Lower lobe of right lung (tissue), 2 donors: ENCODE measurements at regions not wholly inside any gene's neighbourhood (a gene's known extent, or its start where the extent isn't known, plus 50 kb on each side); places are given as distances from the start of the nearest gene placed in this dataset.

Experiments
- ATAC-seq, 2 donors: fragments of 200-7000 bp; cut with Tn5 transposase; one replicate each; pipeline ENCODE4 v1.9.1; 2020 to 2022; ENCODE audit warnings: mild to moderate bottlenecking in 2 of 2, moderate library complexity in 2 of 2
- DNase-seq: peaks from one replicate; pipeline ENCODE4 v3.0.0-alpha.2; 2020
- H3K27ac ChIP-seq: fragments of 200-600 bp; one replicate; pipeline ENCODE4 v1.8.0; 2022
- H3K27me3 ChIP-seq: fragments of 200-600 bp; one replicate; pipeline ENCODE4 v1.8.0; 2022; ENCODE audit warnings: low read depth
- H3K36me3 ChIP-seq: fragments of 200-600 bp; one replicate; pipeline ENCODE4 v1.8.0; 2022; ENCODE audit warnings: mild to moderate bottlenecking
- H3K4me1 ChIP-seq: fragments of 200-600 bp; one replicate; pipeline ENCODE4 v1.8.0; 2022
- H3K4me3 ChIP-seq: fragments of 200-600 bp; one replicate; pipeline ENCODE4 v1.8.0; 2022; ENCODE audit warnings: mild to moderate bottlenecking
- H3K9me3 ChIP-seq: fragments of 200-600 bp; one replicate; pipeline ENCODE4 v1.8.0; 2022
- CTCF ChIP-seq: fragments of 200-600 bp; IDR thresholded peaks from one replicate; pipeline ENCODE4 v1.8.0; 2022; ENCODE audit warnings: antibody characterized with exemption, mild to moderate bottlenecking
- intact Hi-C: fragments of 100-400 bp; cut with DNase I; formaldehyde crosslinking; loops from one replicate; pipeline ENCODE4 v1.11.0; 2022
- donor health status: DM: no; HTN: yes; CAD: no; lungs with severe emphysema.

- TF ChIP-seq CTCF, result no peak
Measured at GRCh38 chr9:91161465-91162300, 200.0 kb downstream of the AUH start.

GRCh38 chr9:91162311-91162710 is 199.4 kb downstream of the AUH start:
- no peaks in the 10 kb centered on the region for H3K9me3 ChIP-seq
- no peak for TF ChIP-seq CTCF
- peak overlapping the region; percentile 17 for H3K4me3 ChIP-seq

More at GRCh38 chr9:91161465-91162300, 200.0 kb downstream of the AUH start:
- DNase-seq, result no peak
- Histone ChIP-seq H3K4me3 (no peak overlapping the region), H3K4me1 (peaks cover 57% of the 10 kb centered on the region), H3K36me3 (no peaks in the 10 kb centered on the region), H3K9me3 (no peaks in the 10 kb centered on the region), H3K27me3 (no peaks in the 10 kb centered on the region), H3K27ac (no peak overlapping the region)
- intact Hi-C loops, result no loop called here
- ATAC-seq, result no peak

GRCh38 chr9:91162784-91163443 is 198.8 kb downstream of the AUH start:
- Histone ChIP-seq H3K4me3 (peak overlapping the region; percentile 17), H3K27me3 (no peaks in the 10 kb centered on the region), H3K27ac (peak overlapping the region; percentile 58), H3K36me3 (no peaks in the 10 kb centered on the region), H3K9me3 (no peaks in the 10 kb centered on the region), H3K4me1 (peaks cover 53% of the 10 kb centered on the region)
- peak; percentile 84 for DNase-seq
- ATAC-seq, result peak; percentile 37 to 57
- intact Hi-C loops, result no loop called here
- no peak for TF ChIP-seq CTCF

More at GRCh38 chr9:91162311-91162710, 199.4 kb downstream of the AUH start:
- intact Hi-C loops, result no loop called here
- Histone ChIP-seq H3K4me1 (peaks cover 53% of the 10 kb centered on the region), H3K27ac (peak overlapping the region; percentile 58), H3K36me3 (no peaks in the 10 kb centered on the region), H3K27me3 (no peaks in the 10 kb centered on the region)
- no peak for ATAC-seq
- no peak for DNase-seq

- Histone ChIP-seq H3K27me3 (no peaks in the 10 kb centered on the region), H3K27ac (peak overlapping the region; percentile 58), H3K4me1 (peaks cover 53% of the 10 kb centered on the region), H3K36me3 (no peaks in the 10 kb centered on the region), H3K4me3 (no peak overlapping the region), H3K9me3 (no peaks in the 10 kb centered on the region)
- intact Hi-C loops, result no loop called here
- DNase-seq (no peak), ATAC-seq (no peak)
- TF ChIP-seq CTCF, result no peak
Measured at GRCh38 chr9:91163444-91163772, 198.3 kb downstream of the AUH start.

- DNase-seq, result no peak
- peak overlapping the region; percentile 18 for H3K27ac ChIP-seq
- intact Hi-C loops, result no loop called here
Measured at GRCh38 chr9:91163773-91164471, 197.8 kb downstream of the AUH start.

More at GRCh38 chr9:91163773-91164471, 197.8 kb downstream of the AUH start:
- H3K4me3 ChIP-seq, result no peak overlapping the region
- no peak for TF ChIP-seq CTCF
- H3K27me3 ChIP-seq, result no peaks in the 10 kb centered on the region
- ATAC-seq, result peak; percentile 11 to 34
- H3K9me3 ChIP-seq, result no peaks in the 10 kb centered on the region
- peaks cover 53% of the 10 kb centered on the region for H3K4me1 ChIP-seq
- H3K36me3 ChIP-seq, result no peaks in the 10 kb centered on the region
